Hindlimb muscle (tissue), 1 donor: ENCODE measurements at regions not wholly inside any gene's neighbourhood (a gene's known extent, or its start where the extent isn't known, plus 50 kb on each side); places are given as distances from the start of the nearest gene placed in this dataset.

Experiments used
- DNase-seq: peaks from one replicate; pipeline ENCODE4 v3.0.0-alpha.2; 2013

- DNase-seq, result no peak
Measured at GRCh38 chr2:611519-611918, 65.7 kb downstream of the TMEM18 start.

GRCh38 chr2:610491-610890, 66.7 kb downstream of the TMEM18 start:
- no peak for DNase-seq

GRCh38 chr2:609881-610280, 67.3 kb downstream of the TMEM18 start:
- DNase-seq, result no peak

GRCh38 chr2:609449-609848, 67.8 kb downstream of the TMEM18 start:
- no peak for DNase-seq

GRCh38 chr2:608711-609110, 68.5 kb downstream of the TMEM18 start:
- DNase-seq, result no peak

GRCh38 chr2:608297-608696, 68.9 kb downstream of the TMEM18 start:
- no peak for DNase-seq

- no peak for DNase-seq
Measured at GRCh38 chr2:607709-608108, 69.5 kb downstream of the TMEM18 start.

GRCh38 chr2:607172-607571, 70.0 kb downstream of the TMEM18 start:
- DNase-seq, result no peak

GRCh38 chr2:605674-606608, 71.3 kb downstream of the TMEM18 start:
- DNase-seq, result no peak

GRCh38 chr2:604854-605524, 72.2 kb downstream of the TMEM18 start:
- no peak for DNase-seq

GRCh38 chr2:604385-604784, 72.8 kb downstream of the TMEM18 start:
- no peak for DNase-seq

GRCh38 chr2:603869-604268, 73.3 kb downstream of the TMEM18 start:
- no peak for DNase-seq

GRCh38 chr2:603427-603826, 73.8 kb downstream of the TMEM18 start:
- no peak for DNase-seq

- DNase-seq, result no peak
Measured at GRCh38 chr2:602571-603359, 74.4 kb downstream of the TMEM18 start.

GRCh38 chr2:601806-602455, 75.3 kb downstream of the TMEM18 start:
- DNase-seq, result no peak

GRCh38 chr2:601387-601698, 75.9 kb downstream of the TMEM18 start:
- no peak for DNase-seq

GRCh38 chr2:600542-601386, 76.4 kb downstream of the TMEM18 start:
- DNase-seq, result no peak

GRCh38 chr2:599601-600000, 77.6 kb downstream of the TMEM18 start:
- DNase-seq, result no peak

- no peak for DNase-seq
Measured at GRCh38 chr2:598058-598802, 79.0 kb downstream of the TMEM18 start.

GRCh38 chr2:595831-596592, 81.2 kb downstream of the TMEM18 start:
- no peak for DNase-seq
